ENCODE measurements at regions not wholly inside any gene's neighbourhood (a gene's known extent, or its start where the extent isn't known, plus 50 kb on each side); places are given as distances from the start of the nearest gene placed in this dataset.
A peak's percentile ranks its signal among the peaks of the same experiment; 100 is the strongest.
"Not testable (repeated sequence)": the region's sequence is repeated elsewhere in the genome, so short reads cannot be mapped to it uniquely, and the experiment has no call there.

DNA sequence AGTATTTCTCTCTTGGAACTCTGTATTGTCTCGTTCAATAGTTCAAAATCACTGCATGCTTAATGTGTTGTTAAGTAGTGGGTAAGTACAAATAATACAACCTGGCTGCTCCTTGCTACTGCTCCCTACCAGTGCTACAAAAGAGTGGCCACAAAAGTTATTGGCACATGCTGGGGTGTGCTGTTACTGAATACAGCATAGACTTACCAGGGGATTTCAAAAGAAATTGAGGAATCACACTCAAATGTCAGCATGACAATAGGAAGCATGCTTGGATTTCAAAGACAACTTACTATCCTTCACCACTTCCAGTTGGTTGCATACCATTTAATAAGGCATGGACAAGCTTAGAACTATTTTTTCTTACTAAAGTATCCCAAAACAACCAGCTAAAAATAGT lies 1041.3 kb upstream of the SPRY2 start:
- no peak for DNase-seq (ENCODE audit: low spot score)

GRCh38 chr13:81381560-81381959 lies 1040.6 kb upstream of the SPRY2 start:
- DNase-seq (ENCODE audit: low spot score): no peak

DNA sequence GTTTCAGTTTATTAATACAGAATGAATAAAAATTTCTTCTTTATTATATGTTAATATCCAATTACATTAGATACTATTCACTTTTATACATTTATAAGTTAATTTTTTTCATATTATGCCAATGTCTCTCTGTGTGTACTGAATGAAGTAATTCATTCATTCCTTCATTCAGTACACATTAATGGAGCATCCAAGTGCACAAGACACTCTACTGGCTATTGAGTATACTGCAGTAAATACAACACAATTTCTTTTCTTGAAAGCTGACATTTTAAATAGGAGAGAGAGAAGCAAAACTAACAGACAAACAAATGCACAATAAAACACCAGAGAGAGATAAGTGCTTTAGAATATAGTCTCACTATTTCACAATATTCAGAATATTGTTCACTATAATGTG lies 1038.3 kb upstream of the SPRY2 start:
- DNase-seq (ENCODE audit: low spot score): no peak

- DNase-seq (ENCODE audit: low spot score): peak; percentile 14
Observed at GRCh38 chr13:81377921-81378320, 1037.0 kb upstream of the SPRY2 start.

DNA sequence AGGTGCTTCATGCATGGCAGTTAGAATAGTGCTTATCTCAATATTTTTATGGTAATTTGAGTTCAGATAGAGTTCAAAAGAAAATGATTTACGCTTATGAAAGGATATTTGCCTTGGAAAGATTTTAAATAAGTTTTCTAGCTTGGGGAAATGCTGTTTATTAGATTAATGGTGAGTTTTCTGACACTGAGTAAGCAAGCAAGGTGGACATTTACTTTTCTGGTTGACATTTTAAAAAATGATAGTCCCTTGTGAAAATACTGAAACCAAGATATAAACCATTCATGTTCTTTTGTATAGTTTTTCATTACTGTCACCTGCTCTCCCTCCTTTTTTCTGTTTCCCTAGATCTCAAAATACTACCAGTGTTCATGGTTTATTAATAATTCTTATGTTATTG lies 1034.8 kb upstream of the SPRY2 start:
- DNase-seq (ENCODE audit: low spot score): no peak

DNA sequence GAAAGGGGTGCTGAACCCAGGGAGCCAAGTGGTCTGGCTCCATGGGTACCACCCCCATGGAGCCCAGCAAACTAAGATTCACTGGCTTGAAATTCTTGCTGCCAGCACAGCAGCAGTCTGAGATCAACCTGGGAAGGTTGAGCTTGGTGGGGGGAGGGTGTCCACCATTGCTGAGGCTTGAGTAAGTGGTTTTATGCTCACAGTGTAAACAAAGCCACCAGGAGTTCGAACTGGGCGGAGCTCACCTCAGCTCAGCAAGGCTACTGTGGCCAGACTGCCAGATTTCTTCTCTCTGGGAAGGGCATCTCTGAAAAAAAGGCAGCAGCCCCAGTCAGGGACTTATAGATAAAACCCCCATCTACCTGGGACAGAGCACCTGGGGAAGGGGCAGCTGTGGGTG lies 1021.8 kb upstream of the SPRY2 start:
- peak; percentile 61 for DNase-seq (ENCODE audit: low spot score)

- no peak for DNase-seq (ENCODE audit: low spot score)
Observed at GRCh38 chr13:81350056-81350455, 1009.1 kb upstream of the SPRY2 start.

- not testable (repeated sequence) for DNase-seq (ENCODE audit: low spot score)
Observed at GRCh38 chr13:81340118-81341069, 999.5 kb upstream of the SPRY2 start.

GRCh38 chr13:81339666-81340065 lies 998.7 kb upstream of the SPRY2 start:
- not testable (repeated sequence) for DNase-seq (ENCODE audit: low spot score)

- DNase-seq (ENCODE audit: low spot score): no peak
Observed at GRCh38 chr13:81334481-81334880, 993.6 kb upstream of the SPRY2 start.

GRCh38 chr13:81326913-81327312 lies 986.0 kb upstream of the SPRY2 start:
- no peak for DNase-seq (ENCODE audit: low spot score)

GRCh38 chr13:81320516-81320915 lies 979.6 kb upstream of the SPRY2 start:
- no peak for DNase-seq (ENCODE audit: low spot score)

GRCh38 chr13:81319351-81319750 lies 978.4 kb upstream of the SPRY2 start:
- no peak for DNase-seq (ENCODE audit: low spot score)

DNA sequence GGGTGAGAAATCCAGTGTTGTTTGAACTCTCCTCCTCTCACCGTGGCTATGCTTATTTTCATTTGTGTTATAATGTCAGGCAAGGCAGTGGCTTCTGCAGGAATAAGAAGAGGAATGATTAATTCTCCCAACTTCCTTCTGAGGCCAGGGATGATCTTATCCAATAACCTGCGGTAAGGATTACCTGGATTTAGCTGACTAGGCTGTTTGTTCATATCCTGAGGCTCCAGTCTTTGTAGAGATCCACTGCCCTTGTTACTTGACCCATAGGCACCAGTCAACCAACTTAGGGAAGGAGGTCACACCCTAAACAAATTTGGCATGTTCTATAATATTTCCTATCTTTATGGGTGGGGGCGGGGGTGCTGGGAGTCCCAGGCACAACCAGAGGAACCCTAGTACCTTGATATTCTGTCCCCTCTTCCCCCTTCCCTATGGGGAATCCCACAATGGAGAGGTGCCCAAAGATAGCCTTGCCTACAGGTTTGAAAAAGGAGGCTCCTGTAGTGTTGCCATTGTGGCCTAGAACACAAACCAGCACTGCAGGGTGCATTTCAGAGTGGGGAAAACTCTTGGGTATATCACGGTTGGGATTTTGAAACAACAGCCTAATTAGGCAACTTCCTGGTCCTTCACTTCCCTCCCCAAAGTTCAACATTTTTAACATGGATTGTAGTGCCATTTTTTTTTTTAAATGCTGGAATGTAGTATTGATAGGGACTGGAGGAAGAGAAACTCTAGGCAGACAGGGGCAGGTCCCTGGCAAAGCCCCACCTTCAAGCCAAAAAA lies 977.5 kb upstream of the SPRY2 start:
- no peak for DNase-seq (ENCODE audit: low spot score)

GRCh38 chr13:81314461-81314860 lies 973.5 kb upstream of the SPRY2 start:
- DNase-seq (ENCODE audit: low spot score): no peak

DNA sequence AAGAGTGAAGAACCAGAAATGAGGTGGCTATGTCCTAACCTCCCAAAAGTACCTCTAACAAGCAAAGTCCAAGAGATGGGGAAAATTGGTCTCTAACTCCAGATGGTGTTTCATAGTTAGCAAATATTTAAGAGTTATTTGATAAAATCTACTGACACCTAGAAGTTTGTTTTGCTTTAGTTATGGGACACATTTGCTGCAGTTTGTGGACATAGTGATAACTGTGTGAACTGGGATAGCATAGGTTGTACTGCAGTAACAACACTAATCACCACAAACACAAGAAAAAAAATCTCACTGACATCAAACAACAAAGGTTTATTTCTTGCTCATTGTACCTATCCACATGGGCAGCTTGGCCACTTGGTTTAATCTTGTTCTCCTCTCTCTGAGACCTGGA lies 965.0 kb upstream of the SPRY2 start:
- no peak for DNase-seq (ENCODE audit: low spot score)

GRCh38 chr13:81304121-81304659 lies 963.3 kb upstream of the SPRY2 start:
- no peak for DNase-seq (ENCODE audit: low spot score)

- DNase-seq (ENCODE audit: low spot score): no peak
Observed at GRCh38 chr13:81302677-81303076, 961.8 kb upstream of the SPRY2 start.

GRCh38 chr13:81302125-81302524 lies 961.2 kb upstream of the SPRY2 start:
- DNase-seq (ENCODE audit: low spot score): no peak

- no peak for DNase-seq (ENCODE audit: low spot score)
Observed at GRCh38 chr13:81295177-81295576, 954.3 kb upstream of the SPRY2 start.

GRCh38 chr13:81293594-81294164 lies 952.8 kb upstream of the SPRY2 start:
- no peak for DNase-seq (ENCODE audit: low spot score)

GRCh38 chr13:81283561-81283960 lies 942.6 kb upstream of the SPRY2 start:
- no peak for DNase-seq (ENCODE audit: low spot score)

DNA sequence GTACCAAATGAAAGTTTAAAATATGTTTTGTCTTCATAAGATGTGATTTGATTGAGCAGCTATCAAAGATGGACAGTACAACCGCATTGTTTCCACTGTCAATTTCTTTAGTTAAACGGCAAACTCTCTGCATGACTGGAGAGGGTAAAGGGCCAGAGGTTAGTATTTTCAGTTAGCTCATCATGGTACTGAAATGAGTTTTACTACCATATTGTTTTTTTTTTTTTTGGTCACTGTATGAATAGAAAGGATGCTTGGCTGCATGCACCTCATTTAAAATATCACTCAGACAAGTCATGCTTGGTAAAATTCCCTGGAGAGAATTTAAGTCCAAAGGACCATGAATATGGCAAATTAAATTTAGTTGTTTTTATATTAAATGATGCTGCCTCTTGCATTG lies 942.1 kb upstream of the SPRY2 start:
- DNase-seq (ENCODE audit: low spot score): no peak
